Spinal cord (tissue), 9 donors: ENCODE measurements at regions not wholly inside any gene's neighbourhood (a gene's known extent, or its start where the extent isn't known, plus 50 kb on each side); places are given as distances from the start of the nearest gene placed in this dataset.
A peak's percentile ranks its signal among the peaks of the same experiment; 100 is the strongest.
"Not testable (repeated sequence)": the region's sequence is repeated elsewhere in the genome, so short reads cannot be mapped to it uniquely, and the experiment has no call there.

Source experiments
- DNase-seq, 6 donors: peaks; one replicate each; pipeline versions ENCODE4 v3.0.0 to v3.0.0-alpha.2; 2013 to 2015; ENCODE audit warnings: low spot score in 6 of 6, low read depth in 4 of 6
- H3K27ac ChIP-seq: one replicate; pipeline ENCODE4 v1.5.1; 2013; ENCODE audit warnings: low read depth, low read length, control low read depth
- H3K27me3 ChIP-seq: one replicate; pipeline ENCODE4 v1.6.1; 2013; ENCODE audit warnings: low read length; ENCODE audit not compliant: control insufficient read depth, insufficient read depth
- H3K36me3 ChIP-seq: one replicate; pipeline ENCODE4 v1.6.1; 2013; ENCODE audit warnings: low read length; ENCODE audit not compliant: control insufficient read depth, insufficient read depth
- H3K4me1 ChIP-seq: one replicate; pipeline ENCODE4 v1.6.1; 2013; ENCODE audit warnings: low read length; ENCODE audit not compliant: control insufficient read depth, insufficient read depth
- H3K4me3 ChIP-seq: one replicate; pipeline ENCODE4 v1.5.1; 2013; ENCODE audit warnings: low read depth, low read length, control low read depth
- H3K9me3 ChIP-seq: one replicate; pipeline ENCODE4 v1.6.1; 2013; ENCODE audit warnings: low read length; ENCODE audit not compliant: control insufficient read depth, insufficient read depth
- WGBS: methylation state at CpG from one replicate; pipeline ENCODE4 v1.1.5; 2013; ENCODE audit warnings: missing lambda C conversion rate; ENCODE audit not compliant: insufficient coverage; 5-methylcytosine and 5-hydroxymethylcytosine counted together
- donor health status: healthy.

DNA sequence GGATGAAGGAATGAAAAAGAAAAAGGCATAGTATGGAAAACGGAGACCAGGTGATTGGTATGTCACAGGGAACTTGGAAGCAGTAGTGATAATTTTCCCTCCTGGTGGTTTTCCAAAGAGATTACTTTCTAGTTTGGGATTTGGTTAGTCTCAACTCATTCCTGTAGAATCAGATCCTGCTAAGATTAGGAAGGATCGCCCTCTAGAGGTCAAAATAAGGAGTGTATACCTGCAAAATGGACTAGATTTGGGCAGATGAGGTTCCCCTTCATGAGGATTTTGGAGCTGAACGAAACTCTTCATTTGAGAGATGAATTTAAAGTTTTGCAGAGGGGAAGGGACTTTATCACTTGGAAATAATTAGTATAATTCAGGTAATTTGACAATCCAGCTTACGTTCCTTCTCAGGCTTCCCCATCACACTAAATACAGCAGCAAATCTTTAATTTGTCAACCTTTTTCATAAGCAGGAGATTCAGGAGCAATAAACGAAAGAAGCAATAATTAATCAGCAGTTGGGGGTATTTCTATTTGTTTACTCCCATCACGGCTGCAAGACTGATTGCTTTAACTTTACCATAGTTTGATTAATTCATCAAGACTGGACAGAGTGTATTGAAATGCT is 65.2 kb downstream of the CCDC195 start:
- 0% methylated on average over 2 of the region's 6 CpGs for WGBS
- Histone ChIP-seq H3K36me3 (no peaks in the 10 kb centered on the region), H3K27ac (no peak overlapping the region), H3K9me3 (no peaks in the 10 kb centered on the region), H3K27me3 (no peaks in the 10 kb centered on the region), H3K4me1 (no peaks in the 10 kb centered on the region), H3K4me3 (no peak overlapping the region)
- DNase-seq, result peak; percentile 26 to 91 (median 58)

DNA sequence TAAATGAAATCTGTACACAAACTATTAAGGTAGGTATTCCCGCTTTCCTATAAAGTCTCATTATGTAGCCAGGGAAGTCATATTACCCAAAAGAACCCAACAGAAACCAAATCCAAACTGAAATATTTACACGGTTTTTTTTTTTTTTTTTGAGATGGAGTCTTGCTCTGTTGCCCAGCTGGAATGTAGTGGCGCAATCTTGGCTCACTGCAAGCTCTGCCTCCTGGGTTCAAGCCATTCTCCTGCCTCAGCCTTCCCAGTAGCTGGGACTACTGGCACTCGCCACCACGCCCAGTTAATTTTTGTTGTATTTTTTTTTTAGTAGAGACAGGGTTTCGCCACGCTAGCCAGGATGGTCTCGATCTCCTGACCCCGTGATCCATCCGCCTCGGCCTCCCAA is 62.5 kb upstream of the CUL3 start:
- not testable (repeated sequence) for H3K4me1 ChIP-seq, H3K27me3 ChIP-seq, H3K4me3 ChIP-seq, H3K36me3 ChIP-seq, DNase-seq, H3K27ac ChIP-seq, H3K9me3 ChIP-seq
- WGBS, result 100% methylated on average over 1 of the region's 11 CpGs

DNA sequence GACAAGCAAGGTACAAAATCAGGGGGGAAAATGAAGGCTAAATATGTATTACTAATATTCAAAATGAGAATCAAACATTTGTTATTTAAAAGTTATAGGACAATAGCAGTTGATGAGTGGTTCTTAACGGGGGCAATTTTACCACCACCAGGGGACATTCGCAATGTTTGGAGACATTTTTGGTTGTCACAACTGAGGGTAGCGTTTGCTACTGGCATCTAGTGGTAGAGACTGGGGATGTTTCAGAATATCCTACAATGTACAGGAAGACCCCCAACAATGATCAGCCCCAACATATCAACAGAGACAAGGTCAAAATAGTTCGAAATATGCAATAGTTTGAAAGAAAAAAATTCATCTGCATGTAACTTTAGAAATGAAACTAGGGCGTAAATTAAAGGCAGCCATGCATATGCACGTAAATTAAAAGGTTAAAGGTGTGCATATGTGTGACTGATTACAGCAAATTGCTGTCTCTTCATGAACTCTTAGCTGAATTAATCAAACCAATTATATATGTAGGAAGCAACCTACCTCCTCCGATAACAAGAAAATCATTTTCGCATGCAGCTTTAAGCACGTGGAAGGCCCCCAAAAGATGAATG is 61.2 kb upstream of the CUL3 start:
- peak in 3 of 6 donors; percentile 7 to 69 (median 46) for DNase-seq
- no CpG with 5 or more reads among the region's 9 CpGs for WGBS

GRCh38 chr2:224645722-224646121 is 60.6 kb upstream of the CUL3 start:
- DNase-seq, result no peak
- Histone ChIP-seq H3K9me3 (no peaks in the 10 kb centered on the region), H3K36me3 (no peaks in the 10 kb centered on the region), H3K27ac (no peak overlapping the region), H3K4me1 (no peaks in the 10 kb centered on the region), H3K4me3 (no peak overlapping the region), H3K27me3 (no peaks in the 10 kb centered on the region)
- WGBS, result 59% methylated on average over 4 of the region's 4 CpGs

More for the DNA sequence above, 61.2 kb upstream of the CUL3 start:
- H3K27me3 ChIP-seq, result no peaks in the 10 kb centered on the region
- no peaks in the 10 kb centered on the region for H3K36me3 ChIP-seq
- H3K27ac ChIP-seq, result no peak overlapping the region
- H3K4me1 ChIP-seq, result no peaks in the 10 kb centered on the region
- H3K9me3 ChIP-seq, result no peaks in the 10 kb centered on the region
- no peak overlapping the region for H3K4me3 ChIP-seq

- Histone ChIP-seq H3K9me3 (peaks cover 3% of the 10 kb centered on the region), H3K4me3 (no peak overlapping the region), H3K27ac (no peak overlapping the region), H3K27me3 (no peaks in the 10 kb centered on the region), H3K4me1 (no peaks in the 10 kb centered on the region), H3K36me3 (no peaks in the 10 kb centered on the region)
- 86% methylated on average over 3 of the region's 4 CpGs for WGBS
- DNase-seq, result no peak
These were observed 55.5 kb upstream of the CUL3 start for GRCh38 chr2:224640679-224641078.

DNA sequence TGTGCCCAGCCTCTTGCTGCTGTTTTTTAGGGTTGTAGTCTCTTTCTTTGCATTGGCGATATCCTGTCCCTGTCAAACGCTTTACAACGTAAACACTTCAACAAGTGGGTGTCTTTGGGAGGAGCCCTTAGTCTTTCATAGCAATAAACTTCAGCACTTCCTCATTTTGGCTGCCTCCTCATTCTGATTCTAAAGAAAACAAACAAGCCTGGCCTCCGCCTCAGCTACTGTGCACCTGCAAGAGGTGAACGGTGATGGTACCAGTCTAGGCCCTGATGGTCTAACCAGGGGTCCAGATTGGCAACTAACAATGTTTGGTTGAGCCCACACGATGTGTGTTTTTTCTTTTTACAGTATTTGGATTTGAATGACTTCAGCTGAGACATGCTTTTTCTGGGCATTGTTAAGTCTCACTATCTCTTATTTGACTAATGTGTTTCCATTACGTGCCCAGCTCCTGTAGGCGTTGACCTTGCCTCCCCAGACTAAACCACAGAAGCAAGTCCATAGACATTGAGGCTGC is 53.2 kb upstream of the CUL3 start:
- 100% methylated on average over 3 of the region's 8 CpGs for WGBS
- no peak overlapping the region for H3K4me3 ChIP-seq
- peaks cover 3% of the 10 kb centered on the region for H3K9me3 ChIP-seq
- no peaks in the 10 kb centered on the region for H3K27me3 ChIP-seq
- no peak for DNase-seq
- no peaks in the 10 kb centered on the region for H3K4me1 ChIP-seq
- H3K36me3 ChIP-seq, result no peaks in the 10 kb centered on the region
- no peak overlapping the region for H3K27ac ChIP-seq
